Natural killer cell (primary cell): ENCODE measurements at regions not wholly inside any gene's neighbourhood (a gene's known extent, or its start where the extent isn't known, plus 50 kb on each side); places are given as distances from the start of the nearest gene placed in this dataset.

Source experiments
- ATAC-seq, 3 donors: fragments of 150-1000 bp in 2 of 3; fragments of 200-7000 bp in 1 of 3; cut with Tn5 transposase; 1 replicate in 1 of 3; 2 replicates in 2 of 3; pipeline ENCODE4 v1.10.0; 2021; ENCODE audit warnings: mild to moderate bottlenecking in 2 of 3, moderate library complexity in 2 of 3
- DNase-seq, 2 donors: peaks; one replicate each; pipeline versions ENCODE4 v3.0.0 to v3.0.0-alpha.2; 2013 to 2021; ENCODE audit warnings: mixed read lengths in 1 of 2
- H3K27ac ChIP-seq: one replicate; pipeline ENCODE4 v1.5.1; 2013; ENCODE audit warnings: mild to moderate bottlenecking, low read length
- H3K27me3 ChIP-seq: one replicate; pipeline ENCODE4 v1.6.1; 2013; ENCODE audit warnings: low read length; ENCODE audit not compliant: control insufficient read depth, insufficient read depth
- H3K36me3 ChIP-seq: one replicate; pipeline ENCODE4 v1.6.1; 2013; ENCODE audit warnings: low read length; ENCODE audit not compliant: control insufficient read depth, insufficient read depth
- H3K4me1 ChIP-seq: one replicate; pipeline ENCODE4 v1.6.1; 2013; ENCODE audit warnings: low read length; ENCODE audit not compliant: control insufficient read depth, insufficient read depth
- H3K4me3 ChIP-seq: one replicate; pipeline ENCODE4 v1.5.1; 2013; ENCODE audit warnings: low read length
- H3K9me3 ChIP-seq: one replicate; pipeline ENCODE4 v1.6.1; 2013; ENCODE audit warnings: low read length; ENCODE audit not compliant: control insufficient read depth, insufficient read depth
- H3K27ac Mint-ChIP-seq, 2 donors: one replicate each; pipeline ENCODE4 v1.8.0; 2022; ENCODE audit warnings: mild to moderate bottlenecking in 2 of 2, mixed read lengths in 2 of 2, moderate library complexity in 1 of 2
- H3K27me3 Mint-ChIP-seq, 2 donors: one replicate each; pipeline ENCODE4 v1.8.0; 2022; ENCODE audit warnings: low read depth in 2 of 2, mixed read lengths in 2 of 2
- H3K36me3 Mint-ChIP-seq: one replicate; pipeline ENCODE4 v1.8.0; 2022; ENCODE audit warnings: mixed read lengths
- H3K4me1 Mint-ChIP-seq, 2 donors: one replicate each; pipeline ENCODE4 v1.8.0; 2022; ENCODE audit warnings: mixed read lengths in 2 of 2
- H3K4me3 Mint-ChIP-seq: one replicate; pipeline ENCODE4 v1.8.0; 2022; ENCODE audit warnings: mild to moderate bottlenecking, moderate library complexity, mixed read lengths
- H3K9me3 Mint-ChIP-seq, 2 donors: one replicate each; pipeline ENCODE4 v1.8.0; 2022; ENCODE audit warnings: mixed read lengths in 2 of 2
- WGBS: methylation state at CpG from one replicate; pipeline ENCODE4 v1.1.7; 2013; ENCODE audit warnings: missing lambda C conversion rate; ENCODE audit not compliant: insufficient coverage; 5-methylcytosine and 5-hydroxymethylcytosine counted together
- intact Hi-C: fragments of 100-400 bp; cut with micrococcal nuclease; formaldehyde crosslinking; loops from one replicate; pipeline ENCODE4 v1.14.2; 2022
- TF ChIP-seq, protein P1 (sequence below): fragments of 200-600 bp; IDR thresholded peaks from one replicate; pipeline ENCODE4 v1.8.0; 2022; ENCODE audit warnings: antibody characterized with exemption

DNA sequence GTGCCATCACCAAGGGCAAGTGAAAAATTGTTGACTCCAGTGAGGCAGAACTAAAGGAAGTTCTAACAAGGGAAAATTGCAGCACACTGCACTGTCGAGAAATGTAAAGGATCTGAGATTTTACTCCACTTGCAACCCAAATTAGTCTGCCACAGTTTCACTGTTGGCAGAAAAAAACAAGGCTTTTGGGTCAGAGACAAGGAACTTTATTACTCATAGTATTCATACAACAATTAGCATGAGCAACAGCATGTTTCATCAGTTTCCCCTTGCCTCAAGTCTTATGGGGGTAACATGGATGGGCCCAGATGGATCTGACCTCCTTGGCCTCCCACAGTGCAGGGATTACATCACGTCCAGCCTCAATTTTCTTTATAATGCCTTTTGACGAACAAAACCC is 125.3 kb downstream of the LTN1 start:
- Histone ChIP-seq H3K9me3 (no peaks in the 10 kb centered on the region), H3K4me1 (no peaks in the 10 kb centered on the region), H3K27me3 (no peaks in the 10 kb centered on the region), H3K27ac (no peak overlapping the region), H3K36me3 (no peaks in the 10 kb centered on the region), H3K4me3 (no peak overlapping the region)
- Mint-ChIP-seq H3K36me3 (peaks cover 6% of the 10 kb centered on the region), H3K4me1 (no peaks in the 10 kb centered on the region), H3K27me3 (no peaks in the 10 kb centered on the region), H3K4me3 (no peak overlapping the region), H3K27ac (no peak overlapping the region), H3K9me3 (no peaks in the 10 kb centered on the region)
- ATAC-seq: no peak
- TF ChIP-seq, protein P1, sequence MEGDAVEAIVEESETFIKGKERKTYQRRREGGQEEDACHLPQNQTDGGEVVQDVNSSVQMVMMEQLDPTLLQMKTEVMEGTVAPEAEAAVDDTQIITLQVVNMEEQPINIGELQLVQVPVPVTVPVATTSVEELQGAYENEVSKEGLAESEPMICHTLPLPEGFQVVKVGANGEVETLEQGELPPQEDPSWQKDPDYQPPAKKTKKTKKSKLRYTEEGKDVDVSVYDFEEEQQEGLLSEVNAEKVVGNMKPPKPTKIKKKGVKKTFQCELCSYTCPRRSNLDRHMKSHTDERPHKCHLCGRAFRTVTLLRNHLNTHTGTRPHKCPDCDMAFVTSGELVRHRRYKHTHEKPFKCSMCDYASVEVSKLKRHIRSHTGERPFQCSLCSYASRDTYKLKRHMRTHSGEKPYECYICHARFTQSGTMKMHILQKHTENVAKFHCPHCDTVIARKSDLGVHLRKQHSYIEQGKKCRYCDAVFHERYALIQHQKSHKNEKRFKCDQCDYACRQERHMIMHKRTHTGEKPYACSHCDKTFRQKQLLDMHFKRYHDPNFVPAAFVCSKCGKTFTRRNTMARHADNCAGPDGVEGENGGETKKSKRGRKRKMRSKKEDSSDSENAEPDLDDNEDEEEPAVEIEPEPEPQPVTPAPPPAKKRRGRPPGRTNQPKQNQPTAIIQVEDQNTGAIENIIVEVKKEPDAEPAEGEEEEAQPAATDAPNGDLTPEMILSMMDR: no peak
- intact Hi-C loops: no loop called here
- WGBS: 94% methylated on average over 2 of the region's 3 CpGs
- no peak for DNase-seq

DNA sequence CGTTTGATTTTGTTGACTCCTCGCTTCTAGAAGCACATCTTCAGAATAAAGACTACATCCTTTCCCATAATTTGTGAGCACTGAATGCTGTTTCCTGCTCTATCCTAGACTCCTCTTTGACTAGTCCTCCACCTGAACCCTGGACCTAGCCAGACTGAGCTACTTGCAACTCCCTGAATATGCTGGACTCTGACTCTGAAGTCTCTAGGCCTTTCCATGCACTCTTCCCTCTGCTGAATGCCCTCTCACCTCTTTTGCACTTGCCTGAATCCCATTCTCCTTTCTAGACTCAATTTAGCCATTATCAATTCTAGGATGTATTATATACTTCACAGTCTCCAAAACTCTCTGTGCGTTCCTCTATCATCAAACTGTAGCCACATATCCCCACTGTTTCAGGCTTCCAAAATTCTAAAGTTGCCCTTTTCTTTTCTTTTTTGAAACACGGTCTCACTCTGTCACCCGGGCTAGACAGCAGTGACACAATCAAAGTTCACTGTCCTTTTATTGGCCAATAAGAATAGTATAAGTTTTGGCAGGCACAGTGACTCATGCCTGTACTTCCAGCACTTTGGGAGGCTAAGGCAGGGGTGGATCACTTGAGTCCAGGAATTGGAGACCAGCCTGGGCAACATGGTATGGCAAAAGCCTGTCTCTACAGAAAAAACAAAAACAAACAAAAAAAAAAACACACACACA is 127.0 kb downstream of the LTN1 start:
- Histone ChIP-seq H3K27ac (no peak overlapping the region), H3K4me3 (no peak overlapping the region), H3K27me3 (no peaks in the 10 kb centered on the region), H3K36me3 (no peaks in the 10 kb centered on the region), H3K4me1 (no peaks in the 10 kb centered on the region), H3K9me3 (no peaks in the 10 kb centered on the region)
- 87% methylated on average over 5 of the region's 5 CpGs for WGBS
- Mint-ChIP-seq H3K27ac (peak overlapping the region in 1 of 2 donors; percentile 57), H3K9me3 (no peaks in the 10 kb centered on the region), H3K36me3 (peaks cover 6% of the 10 kb centered on the region), H3K27me3 (no peaks in the 10 kb centered on the region), H3K4me3 (no peak overlapping the region), H3K4me1 (no peaks in the 10 kb centered on the region)
- DNase-seq (no peak), ATAC-seq (no peak)
- TF ChIP-seq, protein P1: no peak
- intact Hi-C loops: no loop called here

DNA sequence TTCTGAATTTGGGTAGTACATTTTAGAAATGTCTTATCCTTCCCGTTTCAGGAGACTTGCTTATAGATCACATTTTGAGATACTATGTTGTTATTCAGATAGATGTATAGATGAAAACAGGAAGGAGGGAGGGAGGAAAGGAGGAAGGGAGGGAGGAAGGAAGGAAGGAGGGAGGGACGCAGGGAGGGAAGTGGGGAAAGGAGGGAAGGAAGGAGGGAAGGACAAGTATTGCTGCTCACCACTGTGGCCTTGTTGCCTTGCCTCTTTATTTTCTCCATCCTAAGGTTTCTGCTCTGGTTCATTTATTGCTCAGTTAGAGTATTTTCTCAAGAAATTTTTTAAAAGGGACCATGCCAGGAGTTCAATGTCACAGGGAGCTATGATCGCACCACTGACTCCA is 134.3 kb downstream of the LTN1 start:
- no peaks in the 10 kb centered on the region for H3K27me3 Mint-ChIP-seq
- no peak overlapping the region for H3K4me3 Mint-ChIP-seq
- TF ChIP-seq, protein P1: no peak
- H3K4me1 Mint-ChIP-seq: no peaks in the 10 kb centered on the region
- H3K27ac Mint-ChIP-seq: no peak overlapping the region
- WGBS: 74% methylated on average over 2 of the region's 3 CpGs
- no peaks in the 10 kb centered on the region for H3K36me3 ChIP-seq
- no peak for DNase-seq
- no peaks in the 10 kb centered on the region for H3K9me3 ChIP-seq
- no peaks in the 10 kb centered on the region for H3K4me1 ChIP-seq
- H3K4me3 ChIP-seq: no peak overlapping the region
- H3K9me3 Mint-ChIP-seq: no peaks in the 10 kb centered on the region
- peaks cover 12% of the 10 kb centered on the region for H3K36me3 Mint-ChIP-seq
- no peak overlapping the region for H3K27ac ChIP-seq
- no peaks in the 10 kb centered on the region for H3K27me3 ChIP-seq
- intact Hi-C loops: no loop called here
- ATAC-seq: no peak

DNA sequence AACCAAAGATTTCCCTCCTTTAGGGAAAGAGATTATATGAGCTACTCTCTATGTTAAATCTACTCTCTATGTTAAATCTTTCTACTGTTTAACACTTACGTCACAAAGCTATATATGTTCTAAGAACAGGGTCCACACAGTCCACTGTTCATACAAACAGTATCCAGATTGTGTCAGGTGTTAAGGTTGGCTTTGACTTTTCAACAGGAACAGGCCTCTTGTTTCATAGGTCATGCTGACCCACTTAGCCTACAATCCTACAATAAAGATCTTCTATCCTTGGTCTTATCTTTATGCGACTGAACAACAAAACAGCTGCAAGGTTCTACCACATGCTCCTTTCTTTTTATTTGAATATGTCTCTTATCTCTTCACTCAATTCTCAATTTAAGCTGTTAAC is 134.9 kb downstream of the LTN1 start:
- intact Hi-C loops: no loop called here
- Histone ChIP-seq H3K27ac (no peak overlapping the region), H3K36me3 (no peaks in the 10 kb centered on the region), H3K9me3 (no peaks in the 10 kb centered on the region), H3K27me3 (no peaks in the 10 kb centered on the region), H3K4me1 (no peaks in the 10 kb centered on the region), H3K4me3 (no peak overlapping the region)
- DNase-seq (no peak), ATAC-seq (no peak)
- no peaks in the 10 kb centered on the region for H3K4me1 Mint-ChIP-seq
- whole genome bisulfite sequencing: 95% methylated on average over 1 of the region's 2 CpGs
- no peaks in the 10 kb centered on the region for H3K9me3 Mint-ChIP-seq
- H3K4me3 Mint-ChIP-seq: no peak overlapping the region
- no peak overlapping the region for H3K27ac Mint-ChIP-seq
- no peaks in the 10 kb centered on the region for H3K27me3 Mint-ChIP-seq
- H3K36me3 Mint-ChIP-seq: peaks cover 8% of the 10 kb centered on the region
- TF ChIP-seq, protein P1: no peak
